Activated CD8-positive, alpha-beta memory T cell treated with anti-CD3 and anti-CD28 coated beads for 1 hour (primary cell): ENCODE measurements at regions not wholly inside any gene's neighbourhood (a gene's known extent, or its start where the extent isn't known, plus 50 kb on each side); places are given as distances from the start of the nearest gene placed in this dataset.
"Not testable (repeated sequence)": the region's sequence is repeated elsewhere in the genome, so short reads cannot be mapped to it uniquely, and the experiment has no call there.

Source experiments
- DNase-seq, 2 donors: peaks; one replicate each; pipeline ENCODE4 v3.0.0-alpha.2; 2020; ENCODE audit warnings: low read depth in 1 of 2; ENCODE audit errors: extremely low read depth in 1 of 2

- DNase-seq, result not testable (repeated sequence)
Observed at GRCh38 chr10:29363930-29364329, 75.1 kb downstream of the LYZL1 start.

DNA sequence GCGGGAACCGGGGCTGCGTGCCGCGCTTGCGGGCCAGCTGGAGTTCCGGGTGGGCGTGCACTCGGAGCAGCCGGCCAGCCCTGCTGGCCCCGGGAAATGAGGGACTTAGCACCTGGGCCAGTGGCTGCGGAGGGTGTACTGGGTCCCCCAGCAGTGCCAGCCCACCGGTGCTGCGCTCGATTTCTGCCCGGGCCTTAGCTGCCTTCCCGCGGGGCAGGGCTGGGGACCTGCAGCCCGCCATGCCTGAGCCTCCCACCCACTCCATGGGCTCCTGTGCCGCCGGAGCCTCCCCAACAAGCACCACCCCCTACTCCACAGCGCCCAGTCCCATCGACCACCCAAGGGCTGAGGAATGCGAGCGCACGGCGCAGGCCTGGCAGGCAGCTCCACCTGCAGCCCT is 77.3 kb downstream of the LYZL1 start:
- DNase-seq, result not testable (repeated sequence)

GRCh38 chr10:29369419-29369818 is 80.5 kb downstream of the LYZL1 start:
- no peak for DNase-seq

DNA sequence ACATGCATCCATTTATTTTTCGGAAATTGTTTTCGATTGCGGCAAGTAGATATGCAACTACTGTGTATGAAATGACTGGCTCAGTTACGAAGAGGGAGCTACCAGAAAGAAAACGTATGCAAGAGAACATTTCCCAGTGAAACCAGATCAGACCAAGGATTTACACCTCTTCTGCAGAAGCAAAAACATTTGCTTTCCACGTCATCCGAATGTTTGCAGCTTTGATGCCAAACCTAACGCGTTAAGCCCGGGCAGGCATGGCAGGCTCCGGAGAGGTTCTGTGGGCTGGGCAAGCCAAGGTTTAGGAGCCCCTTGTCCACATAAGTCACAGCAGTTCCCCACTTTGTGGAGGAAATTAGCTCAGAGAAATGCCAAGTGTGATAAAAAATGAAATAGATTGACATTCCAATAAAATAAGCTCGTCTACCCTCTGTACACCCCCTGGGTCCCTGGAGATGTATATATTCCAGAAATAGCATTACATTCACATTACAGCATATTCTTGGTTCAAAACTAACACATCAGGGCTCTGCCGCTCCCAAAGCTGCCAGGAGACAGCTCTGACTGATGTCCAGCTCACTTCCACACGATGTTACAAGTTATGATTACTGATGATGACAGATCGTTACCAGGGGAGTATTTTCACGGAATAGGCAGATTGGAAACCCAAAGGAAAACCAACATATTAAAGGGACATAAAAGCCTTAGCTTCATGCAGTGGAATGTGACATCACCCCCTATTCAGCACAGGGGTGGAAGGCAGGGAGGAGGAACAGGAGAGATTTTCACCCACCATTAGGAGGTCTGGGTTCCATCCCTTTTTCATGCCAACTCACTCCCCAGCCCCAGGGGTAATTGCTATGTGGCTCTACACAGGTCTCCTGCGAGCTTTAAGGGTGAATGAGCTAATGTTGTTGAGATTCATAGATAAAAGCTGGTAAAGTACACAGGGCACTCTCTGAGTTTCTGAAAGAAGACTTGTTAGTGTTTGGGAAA is 81.5 kb downstream of the LYZL1 start:
- no peak for DNase-seq

DNA sequence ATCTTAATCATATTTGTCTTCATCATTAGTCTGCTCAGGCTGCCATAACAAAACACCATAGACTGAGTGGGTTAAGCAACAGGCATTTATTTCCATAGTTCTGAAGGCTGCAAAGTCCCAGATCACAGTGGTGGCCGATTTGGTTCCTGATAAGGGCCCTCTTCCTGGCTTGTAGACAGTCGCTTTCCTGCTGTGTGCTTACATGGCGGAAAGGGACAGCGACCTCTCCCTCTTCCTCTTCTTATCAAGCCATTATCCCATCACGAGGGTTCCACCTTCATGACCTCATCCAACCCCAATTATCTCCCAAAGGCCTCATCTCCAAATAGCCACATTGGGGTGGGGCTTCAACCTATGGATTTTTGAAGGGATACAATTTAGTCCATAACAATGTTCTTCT is 84.0 kb downstream of the LYZL1 start:
- no peak for DNase-seq

GRCh38 chr10:29374162-29374561 is 85.3 kb downstream of the LYZL1 start:
- DNase-seq, result no peak

GRCh38 chr10:29375888-29376287 is 87.0 kb downstream of the LYZL1 start:
- DNase-seq, result no peak

DNA sequence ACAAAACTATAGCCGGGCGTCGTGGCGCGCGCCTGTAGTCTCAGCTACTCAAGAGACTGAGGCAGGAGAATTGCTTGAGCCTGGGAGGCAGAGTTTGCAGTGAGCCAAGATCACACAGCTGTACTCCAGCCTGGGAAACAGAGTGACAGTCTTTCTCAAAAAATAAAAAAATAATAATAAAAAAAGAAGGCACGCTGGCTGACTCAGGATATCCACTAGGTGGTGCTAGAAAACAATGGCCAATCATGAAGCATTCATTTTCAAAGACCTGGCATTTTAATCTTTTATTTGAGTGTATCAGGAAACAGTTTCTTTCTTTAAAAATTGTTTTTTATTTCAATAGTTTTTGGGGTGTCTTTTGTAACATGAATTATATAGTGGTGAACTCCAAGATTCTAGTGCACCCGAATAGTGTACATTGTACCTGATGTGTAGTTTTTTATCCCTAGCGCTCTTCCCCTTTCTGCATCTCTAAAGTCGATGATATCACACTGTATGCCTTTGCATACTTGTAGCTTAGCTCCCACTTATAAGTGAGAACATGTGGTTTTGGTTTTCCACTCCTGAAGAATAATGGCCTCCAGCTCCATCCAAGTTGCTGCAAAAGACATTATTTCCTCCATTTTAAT is 88.6 kb downstream of the LYZL1 start:
- DNase-seq, result no peak

DNA sequence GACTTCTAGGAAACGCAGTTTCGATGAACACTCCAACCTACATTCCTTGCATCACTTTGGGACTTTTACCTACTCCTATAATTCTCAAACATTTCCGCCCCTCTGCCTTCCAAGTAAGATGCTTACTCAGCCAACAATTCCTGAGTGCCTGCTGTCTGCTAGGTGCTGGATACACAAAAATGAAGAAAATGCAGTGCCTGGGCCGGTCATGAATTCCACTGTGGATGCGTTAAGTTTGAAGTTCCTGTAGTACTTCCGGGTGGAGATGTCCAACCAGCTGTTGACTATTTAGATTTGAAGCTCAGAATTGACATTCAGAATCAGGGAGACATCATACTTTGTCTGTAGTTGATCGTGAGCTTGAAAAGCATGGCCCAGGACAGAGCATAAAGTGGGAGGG is 89.2 kb downstream of the LYZL1 start:
- no peak for DNase-seq

DNA sequence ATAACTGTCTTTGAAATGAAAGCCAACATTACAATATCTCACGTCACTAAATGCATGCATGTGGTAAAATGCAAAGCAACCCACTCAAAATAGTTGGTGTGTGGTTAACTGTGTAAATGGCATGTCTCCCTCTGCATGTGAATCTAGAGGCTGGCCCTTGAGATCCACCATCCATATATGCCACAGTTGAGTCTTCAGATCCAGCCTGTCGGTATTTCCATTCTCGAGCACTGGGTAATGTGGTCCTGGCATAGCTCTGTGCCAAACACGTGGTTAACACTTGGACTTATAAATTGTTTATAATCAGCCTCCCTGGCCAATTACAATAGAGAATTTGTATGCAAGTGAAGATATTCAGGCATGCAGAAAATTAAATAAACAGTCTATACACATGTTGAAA is 90.3 kb downstream of the LYZL1 start:
- no peak for DNase-seq

- not testable (repeated sequence) for DNase-seq
Observed at GRCh38 chr10:29379777-29380598, 91.1 kb downstream of the LYZL1 start.

DNA sequence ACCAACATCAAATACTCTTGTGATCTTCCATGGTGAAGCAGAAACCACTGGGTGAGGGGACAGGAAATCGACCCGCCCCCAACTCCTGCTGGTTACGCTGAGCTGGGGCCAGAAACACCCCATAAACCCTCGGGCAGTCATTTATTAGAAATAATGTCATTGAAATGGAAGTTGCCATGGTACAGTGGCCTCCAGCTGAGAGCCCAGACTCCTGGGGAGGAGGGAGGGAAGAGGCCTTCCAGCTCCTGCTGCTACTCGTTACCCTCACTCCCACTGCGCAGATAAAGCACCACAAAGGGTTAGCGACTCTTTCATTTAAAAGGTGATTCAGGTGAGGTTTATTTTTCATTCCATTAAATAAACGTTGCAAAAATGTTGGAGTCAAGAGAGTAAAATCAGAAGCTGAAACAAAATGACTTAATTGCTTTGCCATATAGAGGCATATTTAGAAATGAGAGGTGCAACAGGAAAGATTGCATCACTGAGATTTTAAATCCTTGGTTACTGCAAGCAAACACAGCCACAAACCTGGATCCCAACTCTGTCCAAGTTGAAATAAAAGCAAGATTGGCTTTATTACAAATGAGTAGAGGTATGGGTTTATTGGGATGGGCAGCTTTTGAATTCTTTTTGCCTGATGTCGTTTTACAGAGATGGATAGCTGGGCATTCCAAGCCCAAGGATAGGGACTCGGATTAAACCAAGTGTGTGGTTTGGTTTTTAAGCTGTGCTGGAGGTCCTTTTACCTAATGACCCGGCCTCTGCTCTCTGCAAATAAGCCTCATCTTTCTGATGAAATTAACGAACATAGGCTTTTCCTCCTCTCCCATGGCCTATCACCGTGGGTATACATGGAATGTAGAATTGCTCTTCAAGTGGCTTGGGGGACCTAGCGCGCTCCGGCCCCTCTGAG is 92.0 kb downstream of the LYZL1 start:
- DNase-seq, result not testable (repeated sequence)

DNA sequence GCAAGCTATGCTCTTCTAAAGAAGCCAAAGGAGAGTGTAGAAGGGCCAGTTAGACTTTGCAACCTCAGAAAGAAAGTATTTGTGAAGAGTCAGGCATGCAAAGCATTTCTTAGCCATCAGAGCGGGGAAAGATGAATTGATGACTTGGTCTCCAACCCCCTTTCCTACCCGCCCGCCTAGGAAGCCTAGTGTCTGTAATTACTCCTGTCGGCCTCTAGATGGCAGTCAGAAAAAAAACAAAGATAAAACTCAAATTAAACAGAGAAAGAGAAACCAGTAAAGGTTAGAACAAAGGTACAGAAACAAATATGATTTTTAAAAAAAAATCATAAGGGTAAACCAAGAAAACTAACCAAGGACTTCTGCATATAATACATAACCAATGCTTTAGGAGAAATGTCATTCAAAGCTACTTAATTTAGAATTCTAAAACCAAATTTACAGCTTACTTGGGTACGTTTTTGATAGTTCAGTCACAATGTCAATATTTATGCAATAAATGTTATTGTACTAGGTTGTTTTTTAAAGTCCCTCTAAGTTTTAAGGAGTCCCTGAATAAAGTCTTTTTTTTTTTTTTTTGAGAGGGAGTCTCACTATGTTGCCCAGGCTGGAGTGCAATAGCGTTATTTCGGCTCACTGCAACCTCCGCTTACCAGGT is 97.6 kb downstream of the LYZL1 start:
- no peak for DNase-seq

DNA sequence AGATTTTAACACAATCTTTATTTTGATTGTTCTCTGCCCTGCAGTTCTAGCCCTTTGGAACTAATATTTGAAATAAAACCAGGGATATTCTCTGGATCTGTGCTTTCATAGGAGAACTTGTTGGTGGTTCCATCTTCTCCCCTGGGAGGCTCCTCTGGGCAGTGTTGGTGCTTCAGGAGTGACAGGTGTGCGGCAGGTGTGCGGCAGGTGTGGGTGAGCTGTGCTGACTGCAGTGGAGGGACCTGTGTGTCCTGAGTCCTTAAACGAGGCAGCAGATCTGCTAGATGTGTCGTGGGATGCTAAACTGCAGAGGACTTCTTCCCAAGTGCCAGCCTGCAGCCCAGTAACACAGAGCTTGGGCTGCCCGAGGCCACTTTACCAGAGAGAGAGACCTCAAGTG is 98.4 kb downstream of the LYZL1 start:
- no peak for DNase-seq

DNA sequence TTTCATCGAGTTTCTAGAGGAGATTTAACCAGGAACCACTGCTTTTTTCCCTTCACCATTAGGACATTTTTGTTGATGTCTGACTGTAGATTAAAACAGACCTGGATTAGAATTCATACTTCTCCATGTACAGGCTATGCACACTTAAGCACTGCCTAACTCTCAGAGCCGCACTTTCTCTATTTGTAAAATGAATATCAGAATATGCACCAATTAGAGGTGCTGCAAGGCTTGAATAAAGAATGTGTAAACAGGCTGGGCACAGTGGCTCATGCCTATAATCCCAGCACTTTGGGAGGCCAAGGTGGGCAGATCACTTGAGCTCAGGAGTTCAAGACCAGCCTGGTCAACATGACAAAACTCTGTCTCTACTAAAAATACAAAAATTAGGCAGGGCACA is 99.2 kb downstream of the LYZL1 start:
- not testable (repeated sequence) for DNase-seq

DNA sequence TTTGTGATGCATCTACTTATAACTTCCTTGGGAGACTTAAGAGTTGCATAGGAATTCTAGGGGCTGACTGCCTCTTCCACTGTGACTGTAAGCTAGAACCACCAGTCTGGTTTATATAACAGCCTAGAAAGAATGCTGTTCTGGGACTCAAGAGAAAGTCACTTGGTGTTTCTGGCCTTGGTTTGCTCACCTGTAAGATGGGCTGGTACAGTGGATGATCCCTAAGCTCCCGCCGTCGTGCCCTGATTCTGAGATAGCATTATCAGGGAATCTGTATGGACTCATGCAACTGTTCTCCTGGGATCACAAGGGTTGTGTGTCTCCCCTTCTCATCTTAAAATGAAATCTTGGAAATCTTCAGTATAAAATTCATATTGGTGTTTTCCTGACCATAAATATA is 100.6 kb downstream of the LYZL1 start:
- DNase-seq, result no peak

GRCh38 chr10:29389935-29390334 is 101.1 kb downstream of the LYZL1 start:
- DNase-seq, result no peak

- DNase-seq, result peak in 1 of 2 donors; percentile 1
Observed at GRCh38 chr10:29392376-29393021, 103.6 kb downstream of the LYZL1 start.

DNA sequence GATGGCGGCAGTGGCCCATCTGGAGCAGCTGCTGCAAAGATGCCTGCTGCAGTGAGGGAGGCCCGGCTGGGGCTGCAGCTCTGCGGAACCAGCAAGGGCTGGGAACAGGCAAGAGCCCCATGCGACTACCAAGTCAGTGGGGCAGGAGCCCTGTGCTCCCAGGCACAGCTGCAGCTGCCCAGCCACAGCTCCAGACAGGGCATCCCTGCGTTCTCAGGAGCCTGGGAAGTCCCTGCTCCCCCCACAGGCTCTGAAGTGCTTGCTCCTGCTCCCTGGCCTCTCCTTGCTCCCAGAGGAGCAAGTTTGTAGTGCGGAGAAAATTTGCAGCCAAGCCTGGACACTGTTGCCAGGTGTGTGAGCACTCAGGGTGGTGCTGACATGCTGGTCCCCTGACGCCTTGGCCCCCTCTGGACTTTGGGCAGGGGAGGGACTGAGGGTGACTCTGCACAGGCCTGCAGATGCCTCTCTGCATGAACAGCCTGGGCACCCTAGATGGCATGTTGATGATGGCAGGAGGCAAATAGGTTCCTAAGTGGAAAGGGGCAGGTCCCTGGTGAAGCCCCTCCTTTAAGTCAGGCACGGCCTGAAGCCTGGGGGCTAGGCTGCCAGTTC is 105.6 kb downstream of the LYZL1 start:
- DNase-seq, result no peak
